ENCODE measurements at regions not wholly inside any gene's neighbourhood (a gene's known extent, or its start where the extent isn't known, plus 50 kb on each side); places are given as distances from the start of the nearest gene placed in this dataset.

DNA sequence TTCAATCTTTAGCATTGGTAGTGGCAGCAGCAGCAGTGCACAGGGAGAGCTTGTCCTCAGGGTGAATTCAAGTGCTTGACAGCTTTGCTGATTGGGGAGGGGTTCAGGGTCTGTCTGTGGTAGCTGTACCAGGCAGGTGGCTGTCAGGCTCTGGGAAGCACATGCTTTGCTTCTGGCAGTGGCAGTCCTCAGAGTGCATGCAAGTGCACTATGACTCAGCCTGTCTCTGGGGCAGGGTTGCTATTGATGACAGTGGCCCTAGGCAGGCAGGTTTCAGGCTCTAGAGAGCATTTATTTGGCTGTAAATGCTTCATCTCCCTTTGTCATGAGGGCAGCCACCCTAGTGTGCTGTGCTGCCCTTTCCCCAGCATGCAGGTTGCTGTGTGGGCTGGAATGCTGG, 251.9 kb upstream of the LRRC7 start:
- no peak for DNase-seq
- in situ Hi-C loops (cut with MboI; ENCODE audit: low pct_unique_long_range_greater_than_20kb, low sequenced_read_pairs): no loop called here

GRCh38 chr1:69319287-69319686, 248.4 kb upstream of the LRRC7 start:
- in situ Hi-C loops (cut with MboI; ENCODE audit: low pct_unique_long_range_greater_than_20kb, low sequenced_read_pairs): no loop called here

GRCh38 chr1:69320757-69321211, 246.9 kb upstream of the LRRC7 start:
- no peak for DNase-seq
- in situ Hi-C loops (cut with MboI; ENCODE audit: low pct_unique_long_range_greater_than_20kb, low sequenced_read_pairs): no loop called here

More at GRCh38 chr1:69319287-69319686, 248.4 kb upstream of the LRRC7 start:
- no peak for DNase-seq

GRCh38 chr1:69321311-69321710, 246.4 kb upstream of the LRRC7 start:
- DNase-seq: no peak
- in situ Hi-C loops (cut with MboI; ENCODE audit: low pct_unique_long_range_greater_than_20kb, low sequenced_read_pairs): no loop called here

- DNase-seq: no peak
These were observed 239.5 kb upstream of the LRRC7 start for GRCh38 chr1:69328186-69328585.

GRCh38 chr1:69363236-69363635, 204.5 kb upstream of the LRRC7 start:
- in situ Hi-C loops (cut with MboI; ENCODE audit: low pct_unique_long_range_greater_than_20kb, low sequenced_read_pairs): no loop called here
- DNase-seq: no peak

More at GRCh38 chr1:69328186-69328585, 239.5 kb upstream of the LRRC7 start:
- in situ Hi-C loops (cut with MboI; ENCODE audit: low pct_unique_long_range_greater_than_20kb, low sequenced_read_pairs): no loop called here

DNA sequence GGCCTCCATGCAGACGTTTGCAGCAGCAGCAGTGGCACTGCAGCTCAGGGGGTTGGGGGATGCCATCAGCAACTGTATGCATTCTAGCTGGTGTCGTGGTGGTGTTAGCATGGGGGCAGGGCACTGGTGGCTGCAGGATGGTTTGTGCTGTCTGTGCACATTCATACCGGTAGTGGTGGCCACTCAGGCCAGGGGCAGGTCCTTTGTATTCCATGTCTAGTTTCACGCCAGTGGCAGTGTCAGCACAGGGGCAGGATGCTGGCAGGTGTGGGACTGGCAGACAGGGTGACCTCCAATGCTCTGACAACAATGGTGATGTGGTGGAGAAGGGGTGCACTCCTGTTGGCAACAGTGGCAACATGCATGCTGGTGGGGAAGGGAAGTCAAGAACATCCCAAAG, 194.2 kb upstream of the LRRC7 start:
- in situ Hi-C loops (cut with MboI; ENCODE audit: low pct_unique_long_range_greater_than_20kb, low sequenced_read_pairs): no loop called here
- no peak for DNase-seq

DNA sequence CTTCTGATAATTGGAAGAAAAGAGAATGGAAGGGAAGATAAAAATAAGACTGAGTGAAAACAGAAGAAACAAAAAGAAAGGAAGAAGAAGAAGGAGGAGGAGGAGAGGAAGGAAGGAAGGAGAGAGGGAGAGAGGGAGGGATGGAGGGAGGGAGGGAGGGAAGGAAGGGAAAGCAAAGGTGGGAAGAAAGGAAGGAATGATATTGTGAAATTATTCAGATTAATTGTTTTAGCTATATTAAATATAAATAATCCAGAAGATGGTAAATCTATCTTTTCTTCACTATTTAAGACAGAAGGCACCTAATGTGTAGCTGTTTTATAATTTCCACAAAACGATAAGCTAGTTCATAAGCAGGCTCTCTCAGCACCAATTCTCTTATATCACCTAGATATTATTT, 191.3 kb upstream of the LRRC7 start:
- DNase-seq: no peak
- in situ Hi-C loops (cut with MboI; ENCODE audit: low pct_unique_long_range_greater_than_20kb, low sequenced_read_pairs): no loop called here

DNA sequence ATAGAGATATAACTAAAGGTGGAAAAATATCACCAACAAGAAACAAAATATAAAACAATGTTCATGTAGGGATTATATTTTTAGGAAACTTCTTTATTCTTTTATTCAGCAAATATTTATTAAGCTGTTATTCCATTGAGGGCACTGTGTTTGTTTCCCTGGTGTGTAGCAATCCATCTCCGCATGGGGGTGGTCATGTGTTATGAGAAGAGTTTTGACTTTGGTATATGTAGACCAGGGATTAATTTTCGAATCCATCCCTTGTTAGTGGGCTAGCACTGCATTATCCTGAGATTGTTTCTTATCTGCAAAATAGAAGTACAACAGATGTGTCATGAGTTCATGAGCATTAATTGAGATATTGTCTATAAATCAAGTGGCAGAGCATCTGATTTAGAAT, 190.2 kb upstream of the LRRC7 start:
- in situ Hi-C loops (cut with MboI; ENCODE audit: low pct_unique_long_range_greater_than_20kb, low sequenced_read_pairs): no loop called here
- DNase-seq: no peak

GRCh38 chr1:69388044-69388443, 179.7 kb upstream of the LRRC7 start:
- in situ Hi-C loops (cut with MboI; ENCODE audit: low pct_unique_long_range_greater_than_20kb, low sequenced_read_pairs): no loop called here
- no peak for DNase-seq

GRCh38 chr1:69400128-69400527, 167.6 kb upstream of the LRRC7 start:
- no peak for DNase-seq
- in situ Hi-C loops (cut with MboI; ENCODE audit: low pct_unique_long_range_greater_than_20kb, low sequenced_read_pairs): no loop called here

DNA sequence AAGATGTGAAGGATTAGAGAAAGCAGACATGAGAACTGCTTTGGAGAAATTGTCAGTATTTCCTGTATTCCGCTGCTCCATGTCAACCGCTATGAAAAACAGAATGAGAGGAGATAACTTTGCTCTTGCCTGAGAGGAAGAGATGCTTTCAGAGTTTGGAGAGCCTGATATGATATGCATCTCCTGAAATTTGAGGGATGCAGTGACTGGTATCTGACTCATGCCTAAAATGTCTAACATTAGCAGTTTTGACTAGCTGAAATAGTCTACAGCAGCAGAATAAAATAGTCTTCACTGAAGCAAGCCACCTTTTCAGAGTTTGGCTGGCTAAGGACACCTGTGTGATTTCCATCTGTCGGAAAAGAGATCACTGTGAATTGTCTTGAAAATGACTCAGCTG, 165.8 kb upstream of the LRRC7 start:
- in situ Hi-C loops (cut with MboI; ENCODE audit: low pct_unique_long_range_greater_than_20kb, low sequenced_read_pairs): no loop called here
- DNase-seq: no peak

GRCh38 chr1:69403756-69404320, 163.9 kb upstream of the LRRC7 start:
- DNase-seq: no peak
- in situ Hi-C loops (cut with MboI; ENCODE audit: low pct_unique_long_range_greater_than_20kb, low sequenced_read_pairs): no loop called here

- in situ Hi-C loops (cut with MboI; ENCODE audit: low pct_unique_long_range_greater_than_20kb, low sequenced_read_pairs): no loop called here
- no peak for DNase-seq
These were observed 163.2 kb upstream of the LRRC7 start for GRCh38 chr1:69404486-69404885.

DNA sequence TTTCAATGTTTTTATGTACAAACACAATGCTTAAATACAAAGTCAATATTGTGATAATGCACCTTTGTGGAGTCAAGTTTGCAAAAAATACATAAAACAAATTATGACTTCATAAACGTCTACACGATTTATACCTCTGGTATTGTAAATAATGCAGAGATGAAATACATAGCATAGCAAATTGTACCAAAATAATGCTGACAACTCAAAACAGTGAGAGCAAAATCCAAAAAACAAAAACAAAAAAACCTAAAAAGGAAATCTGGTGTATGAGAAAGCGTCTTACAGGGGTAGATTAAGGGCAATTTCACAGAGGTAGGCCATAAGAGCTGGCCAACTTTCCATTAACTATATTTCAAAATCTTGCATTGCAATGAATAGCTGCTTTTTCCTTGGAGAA, 161.5 kb upstream of the LRRC7 start:
- DNase-seq: no peak
- in situ Hi-C loops (cut with MboI; ENCODE audit: low pct_unique_long_range_greater_than_20kb, low sequenced_read_pairs): no loop called here

DNA sequence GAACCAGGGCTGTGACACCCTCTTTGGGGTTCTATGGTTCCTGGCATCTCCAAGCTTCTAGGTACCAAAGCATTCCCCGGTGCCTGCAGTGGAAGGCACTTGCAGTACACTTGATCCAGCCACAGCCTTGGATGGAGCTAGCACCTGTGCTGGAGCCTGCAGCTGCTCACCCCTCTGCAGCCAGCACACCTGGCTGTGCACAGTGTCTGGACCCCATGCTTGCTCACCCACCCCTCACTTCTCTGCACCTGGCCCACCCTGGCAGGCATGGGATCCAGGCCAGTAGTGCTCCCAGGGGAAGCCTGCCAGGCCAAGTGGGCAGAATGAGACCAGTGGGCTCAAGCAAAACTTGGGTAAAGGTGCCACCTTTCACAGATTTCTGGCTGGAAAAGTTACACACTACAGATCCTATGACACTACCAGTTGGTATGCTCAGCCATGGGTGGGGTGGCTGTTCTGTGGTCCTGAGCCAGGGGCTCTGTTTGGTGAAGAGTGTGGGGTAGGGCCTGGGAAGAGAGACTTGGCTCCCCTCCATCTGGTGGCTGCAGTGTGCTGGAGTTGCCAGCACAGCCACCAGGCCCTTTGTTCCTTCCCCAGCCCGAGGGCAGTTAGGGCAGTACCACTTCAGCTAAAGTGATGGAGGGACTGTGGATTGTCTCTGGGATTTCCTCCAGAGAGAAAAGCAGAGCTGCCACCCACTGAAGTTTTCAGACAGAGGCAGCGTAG, 157.8 kb upstream of the LRRC7 start:
- DNase-seq: no peak
- in situ Hi-C loops (cut with MboI; ENCODE audit: low pct_unique_long_range_greater_than_20kb, low sequenced_read_pairs): no loop called here

- in situ Hi-C loops (cut with MboI; ENCODE audit: low pct_unique_long_range_greater_than_20kb, low sequenced_read_pairs): no loop called here
- no peak for DNase-seq
These were observed 157.3 kb upstream of the LRRC7 start for GRCh38 chr1:69410457-69410850.

DNA sequence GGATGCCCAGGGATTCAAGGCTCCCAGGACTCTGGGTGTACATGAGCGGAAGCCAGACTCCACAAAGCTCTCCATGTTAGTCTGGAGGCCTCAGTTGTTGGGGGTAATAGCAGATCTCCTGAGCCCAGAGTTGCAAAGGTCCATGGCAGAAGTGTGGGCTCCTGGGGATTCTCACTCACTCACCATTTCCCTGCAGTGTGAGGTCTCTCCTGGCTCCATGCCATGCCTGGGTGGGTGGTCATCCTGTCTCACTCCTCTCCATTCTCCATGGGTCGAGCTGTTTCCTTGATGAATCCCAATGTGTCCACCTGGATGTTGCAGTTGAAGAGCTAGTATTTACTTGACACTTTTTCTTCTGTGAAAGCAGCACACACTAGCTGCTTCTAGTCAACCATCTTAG, 156.8 kb upstream of the LRRC7 start:
- DNase-seq: no peak
- in situ Hi-C loops (cut with MboI; ENCODE audit: low pct_unique_long_range_greater_than_20kb, low sequenced_read_pairs): no loop called here

DNA sequence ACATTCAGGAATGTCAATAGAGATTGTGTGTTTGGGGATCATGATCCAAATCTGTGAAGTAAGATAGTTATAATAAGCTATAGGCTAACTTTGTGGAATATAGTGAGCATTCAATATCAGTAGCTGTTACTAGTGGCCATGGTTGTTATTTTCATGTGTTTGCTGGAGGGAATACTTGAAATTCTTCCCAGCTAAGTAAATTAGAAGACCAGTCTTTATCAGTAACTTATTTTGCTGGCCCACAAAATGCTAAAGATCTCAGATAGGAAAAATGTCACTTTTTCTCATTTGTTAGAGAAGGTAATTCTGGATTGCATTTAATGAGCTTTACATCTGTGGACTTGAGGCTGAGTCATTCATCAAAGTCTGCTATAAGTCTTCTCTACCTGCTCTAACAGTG, 156.1 kb upstream of the LRRC7 start:
- in situ Hi-C loops (cut with MboI; ENCODE audit: low pct_unique_long_range_greater_than_20kb, low sequenced_read_pairs): no loop called here
- DNase-seq: no peak

GRCh38 chr1:69413129-69413528, 154.6 kb upstream of the LRRC7 start:
- in situ Hi-C loops (cut with MboI; ENCODE audit: low pct_unique_long_range_greater_than_20kb, low sequenced_read_pairs): no loop called here

GRCh38 chr1:69414574-69414973, 153.1 kb upstream of the LRRC7 start:
- DNase-seq: no peak
- in situ Hi-C loops (cut with MboI; ENCODE audit: low pct_unique_long_range_greater_than_20kb, low sequenced_read_pairs): no loop called here

More at GRCh38 chr1:69413129-69413528, 154.6 kb upstream of the LRRC7 start:
- DNase-seq: no peak
